Ureter (tissue), 1 donor: ENCODE measurements at regions not wholly inside any gene's neighbourhood (a gene's known extent, or its start where the extent isn't known, plus 50 kb on each side); places are given as distances from the start of the nearest gene placed in this dataset.
"Not testable (repeated sequence)": the region's sequence is repeated elsewhere in the genome, so short reads cannot be mapped to it uniquely, and the experiment has no call there.

ENCODE experiments used
- DNase-seq: peaks from one replicate; pipeline ENCODE4 v3.0.0-alpha.2; 2020; ENCODE audit warnings: low spot score
- donor health status: DM: yes; HTN: yes; CAD: no.

- no peak for DNase-seq
These were observed 322.4 kb downstream of the LRRC70 start for GRCh38 chr5:62900976-62901375.

- no peak for DNase-seq
These were observed 317.7 kb downstream of the LRRC70 start for GRCh38 chr5:62896121-62896893.

- no peak for DNase-seq
These were observed 308.1 kb downstream of the LRRC70 start for GRCh38 chr5:62886603-62887315.

GRCh38 chr5:62837330-62837729 lies 258.7 kb downstream of the LRRC70 start:
- not testable (repeated sequence) for DNase-seq

- no peak for DNase-seq
These were observed 251.0 kb downstream of the LRRC70 start for GRCh38 chr5:62829604-62829986.

- DNase-seq, result no peak
These were observed 250.4 kb downstream of the LRRC70 start for GRCh38 chr5:62828742-62829603.

GRCh38 chr5:62825623-62826220 lies 247.1 kb downstream of the LRRC70 start:
- no peak for DNase-seq

- no peak for DNase-seq
These were observed 246.3 kb downstream of the LRRC70 start for GRCh38 chr5:62824936-62825335.

- not testable (repeated sequence) for DNase-seq
These were observed 238.4 kb downstream of the LRRC70 start for GRCh38 chr5:62817043-62817442.

- DNase-seq, result no peak
These were observed 236.4 kb downstream of the LRRC70 start for GRCh38 chr5:62814991-62815390.

GRCh38 chr5:62812621-62813255 lies 234.1 kb downstream of the LRRC70 start:
- DNase-seq, result no peak

- DNase-seq, result not testable (repeated sequence)
These were observed 226.2 kb downstream of the LRRC70 start for GRCh38 chr5:62804819-62805218.

GRCh38 chr5:62795926-62796325 lies 217.3 kb downstream of the LRRC70 start:
- DNase-seq, result no peak

- DNase-seq, result no peak
These were observed 215.8 kb downstream of the LRRC70 start for GRCh38 chr5:62794456-62794855.

- DNase-seq, result no peak
These were observed 212.4 kb downstream of the LRRC70 start for GRCh38 chr5:62791059-62791458.

- no peak for DNase-seq
These were observed 211.7 kb downstream of the LRRC70 start for GRCh38 chr5:62790348-62790747.

- no peak for DNase-seq
These were observed 207.5 kb downstream of the LRRC70 start for GRCh38 chr5:62786099-62786498.

GRCh38 chr5:62785588-62785987 lies 207.0 kb downstream of the LRRC70 start:
- DNase-seq, result no peak

GRCh38 chr5:62783374-62784057 lies 204.9 kb downstream of the LRRC70 start:
- no peak for DNase-seq

GRCh38 chr5:62780888-62781287 lies 202.3 kb downstream of the LRRC70 start:
- no peak for DNase-seq

- no peak for DNase-seq
These were observed 201.6 kb downstream of the LRRC70 start for GRCh38 chr5:62780230-62780629.
